GM10266 (cell line): ENCODE measurements at regions not wholly inside any gene's neighbourhood (a gene's known extent, or its start where the extent isn't known, plus 50 kb on each side); places are given as distances from the start of the nearest gene placed in this dataset.

ENCODE experiments used
- DNase-seq: peaks from one replicate; pipeline ENCODE4 v3.0.0; 2012; ENCODE audit errors: extremely low spot score
- CTCF ChIP-seq: IDR thresholded peaks from 2 replicates; pipeline ENCODE4 v1.5.1; 2012; ENCODE audit warnings: mild to moderate bottlenecking, low read depth; ENCODE audit not compliant: control insufficient read depth, insufficient read depth; ENCODE audit errors: missing control alignments

- no peak for DNase-seq
- TF ChIP-seq CTCF: no peak
These were observed 64.2 kb upstream of the NEDD9 start for GRCh38 chr6:11296449-11297375.

DNA sequence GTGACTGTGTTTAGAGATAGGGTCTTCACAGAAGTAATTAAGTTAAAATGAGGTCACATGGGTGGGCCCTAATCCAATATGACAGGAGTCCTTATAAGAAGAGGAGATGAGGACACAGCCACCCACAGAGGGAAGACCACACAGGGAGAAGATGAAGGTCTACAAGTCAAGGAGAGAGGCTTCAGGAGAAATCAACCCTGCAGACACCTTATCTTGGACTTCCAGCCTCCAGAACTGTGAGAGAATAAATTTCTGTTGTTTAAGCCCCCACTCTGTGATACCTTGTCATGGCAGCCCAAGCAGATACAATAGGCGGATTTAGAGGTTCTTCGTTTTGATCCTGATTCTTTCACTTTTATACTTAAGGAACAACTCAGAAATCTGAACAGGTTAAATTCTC lies 63.5 kb upstream of the NEDD9 start:
- no peak for TF ChIP-seq CTCF
- no peak for DNase-seq

GRCh38 chr6:11294228-11294627 lies 61.8 kb upstream of the NEDD9 start:
- no peak for DNase-seq

DNA sequence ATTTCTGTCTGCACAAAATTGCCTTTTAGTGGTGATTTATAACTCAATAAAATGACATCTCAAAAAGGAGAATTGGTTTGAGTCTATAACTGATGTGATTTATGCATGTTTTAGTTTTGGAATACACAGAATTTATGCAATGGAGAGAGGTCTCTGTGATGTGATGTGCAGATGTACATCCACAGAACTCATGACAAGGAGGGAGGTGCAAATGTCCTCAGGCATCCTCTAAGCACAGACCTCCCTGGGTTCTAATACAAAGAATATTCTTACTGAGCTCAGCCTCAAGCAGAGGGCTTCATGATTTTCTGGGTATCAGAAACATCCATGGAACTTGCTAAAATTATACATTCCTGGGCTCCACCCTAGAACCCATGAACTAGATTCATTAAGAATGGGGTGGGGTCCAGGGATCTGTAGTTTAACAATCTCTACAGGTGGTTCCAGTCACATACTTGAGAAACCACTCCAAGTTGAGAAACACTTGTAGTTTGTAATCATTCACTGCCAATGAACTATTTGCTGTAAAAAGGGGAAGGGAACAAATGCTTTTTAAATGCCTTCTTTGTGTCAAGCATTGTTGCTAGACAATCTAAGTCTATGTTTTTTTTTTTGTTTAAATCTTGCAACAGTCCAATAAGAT lies 60.2 kb upstream of the NEDD9 start:
- no peak for TF ChIP-seq CTCF
- DNase-seq: no peak

More at GRCh38 chr6:11294228-11294627, 61.8 kb upstream of the NEDD9 start:
- no peak for TF ChIP-seq CTCF

DNA sequence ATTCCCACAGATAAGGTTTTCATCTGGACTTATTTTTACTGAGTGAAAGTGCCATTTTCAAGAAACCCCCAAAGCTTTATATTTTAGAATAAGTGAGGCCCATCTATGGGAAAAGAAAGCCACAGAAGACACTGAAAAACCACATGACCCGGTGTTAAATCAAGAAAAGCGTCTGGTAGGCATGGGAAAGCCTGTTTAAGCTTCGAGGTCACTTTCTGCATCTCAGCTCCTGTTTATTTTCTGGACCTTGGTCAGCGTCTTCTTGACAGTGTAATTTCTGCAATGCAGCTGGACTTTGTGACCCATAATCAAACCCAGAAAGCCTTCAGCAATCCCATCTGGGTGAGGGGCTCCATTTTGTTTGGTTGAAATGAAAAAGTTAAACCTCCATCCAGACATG lies 59.6 kb upstream of the NEDD9 start:
- no peak for TF ChIP-seq CTCF
- no peak for DNase-seq

DNA sequence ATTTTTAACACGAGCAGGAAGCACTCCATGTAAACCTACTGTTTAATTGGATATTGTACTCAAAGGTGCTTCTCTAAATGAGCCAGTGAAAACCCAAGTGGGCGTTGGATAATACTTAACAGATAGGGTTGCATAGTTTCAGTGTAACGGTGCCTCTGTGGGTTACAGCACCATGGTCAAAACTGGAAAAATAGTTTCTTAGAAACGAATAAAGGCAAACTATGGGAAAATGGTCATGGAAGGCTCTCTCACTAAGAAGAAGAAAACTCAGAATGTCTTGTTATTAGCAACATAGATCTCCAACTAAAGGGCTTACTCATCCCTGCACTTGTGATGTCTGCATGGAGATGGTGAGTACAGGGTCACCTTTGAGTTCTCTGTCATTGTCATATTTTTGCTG lies 59.1 kb upstream of the NEDD9 start:
- peak; percentile 35 for DNase-seq

More for the DNA sequence above, 59.1 kb upstream of the NEDD9 start:
- TF ChIP-seq CTCF: no peak
